SK-N-SH (cell line): ENCODE measurements at regions not wholly inside any gene's neighbourhood (a gene's known extent, or its start where the extent isn't known, plus 50 kb on each side); places are given as distances from the start of the nearest gene placed in this dataset.

Source experiments
- GABPA ChIP-seq: IDR thresholded peaks from 2 replicates; pipeline ENCODE4 v1.4.0; 2012; ENCODE audit warnings: low read depth, mild to moderate bottlenecking
- YY1 ChIP-seq: IDR thresholded peaks from 2 replicates; pipeline ENCODE4 v1.4.0; 2012; ENCODE audit warnings: low read depth, mild to moderate bottlenecking
- TF ChIP-seq, protein P1 (sequence below): fragments of 200-600 bp; sonication (generic); IDR thresholded peaks from 2 replicates; pipeline ENCODE4 v1.6.1; 2017; ENCODE audit warnings: antibody characterized with exemption, mild to moderate bottlenecking, moderate library complexity

GRCh38 chr17:11029791-11030190 is 191.9 kb upstream of the PIRT start:
- TF ChIP-seq YY1 (no peak), GABPA (no peak)
- TF ChIP-seq, protein P1, sequence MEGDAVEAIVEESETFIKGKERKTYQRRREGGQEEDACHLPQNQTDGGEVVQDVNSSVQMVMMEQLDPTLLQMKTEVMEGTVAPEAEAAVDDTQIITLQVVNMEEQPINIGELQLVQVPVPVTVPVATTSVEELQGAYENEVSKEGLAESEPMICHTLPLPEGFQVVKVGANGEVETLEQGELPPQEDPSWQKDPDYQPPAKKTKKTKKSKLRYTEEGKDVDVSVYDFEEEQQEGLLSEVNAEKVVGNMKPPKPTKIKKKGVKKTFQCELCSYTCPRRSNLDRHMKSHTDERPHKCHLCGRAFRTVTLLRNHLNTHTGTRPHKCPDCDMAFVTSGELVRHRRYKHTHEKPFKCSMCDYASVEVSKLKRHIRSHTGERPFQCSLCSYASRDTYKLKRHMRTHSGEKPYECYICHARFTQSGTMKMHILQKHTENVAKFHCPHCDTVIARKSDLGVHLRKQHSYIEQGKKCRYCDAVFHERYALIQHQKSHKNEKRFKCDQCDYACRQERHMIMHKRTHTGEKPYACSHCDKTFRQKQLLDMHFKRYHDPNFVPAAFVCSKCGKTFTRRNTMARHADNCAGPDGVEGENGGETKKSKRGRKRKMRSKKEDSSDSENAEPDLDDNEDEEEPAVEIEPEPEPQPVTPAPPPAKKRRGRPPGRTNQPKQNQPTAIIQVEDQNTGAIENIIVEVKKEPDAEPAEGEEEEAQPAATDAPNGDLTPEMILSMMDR = no peak
